CD4-positive, CD25-positive, alpha-beta regulatory T cell (primary cell): ENCODE measurements at regions not wholly inside any gene's neighbourhood (a gene's known extent, or its start where the extent isn't known, plus 50 kb on each side); places are given as distances from the start of the nearest gene placed in this dataset.

Source experiments
- ATAC-seq, 2 donors: fragments of 150-1000 bp; cut with Tn5 transposase; one replicate each; pipeline ENCODE4 v1.10.0; 2021; ENCODE audit warnings: low read depth in 2 of 2, moderate number of reproducible peaks in 2 of 2, moderate library complexity in 1 of 2
- DNase-seq, 3 donors: peaks; one replicate each; pipeline versions ENCODE4 v3.0.0 to v3.0.0-alpha.2; 2012 to 2022; ENCODE audit warnings: mixed read lengths in 1 of 3
- H3K27ac ChIP-seq: one replicate; pipeline ENCODE4 v1.7.0; 2013; ENCODE audit warnings: mild to moderate bottlenecking, low read length; ENCODE audit not compliant: insufficient read depth, poor library complexity, severe bottlenecking
- H3K27me3 ChIP-seq: one replicate; pipeline ENCODE4 v1.7.0; 2013; ENCODE audit warnings: low read length; ENCODE audit not compliant: control insufficient read depth, insufficient read depth
- H3K36me3 ChIP-seq: one replicate; pipeline ENCODE4 v1.7.0; 2013; ENCODE audit warnings: mild to moderate bottlenecking, low read length, moderate library complexity; ENCODE audit not compliant: control insufficient read depth, insufficient read depth
- H3K4me1 ChIP-seq: 2 replicates; pipeline ENCODE4 v1.7.0; 2013; ENCODE audit warnings: mild to moderate bottlenecking, low read length; ENCODE audit not compliant: insufficient read depth, control insufficient read depth, poor library complexity, severe bottlenecking
- H3K4me3 ChIP-seq: one replicate; pipeline ENCODE4 v1.7.0; 2013; ENCODE audit warnings: low read depth, mild to moderate bottlenecking, low read length, moderate library complexity
- H3K9me3 ChIP-seq, 2 experiments: 1 replicate in 1 of 2; 2 replicates in 1 of 2; pipeline ENCODE4 v1.7.0; 2013; ENCODE audit warnings: low read length in 2 of 2, mild to moderate bottlenecking in 1 of 2, moderate library complexity in 1 of 2; ENCODE audit not compliant: control insufficient read depth in 2 of 2
- H3K27ac Mint-ChIP-seq, 3 donors: one replicate each; pipeline ENCODE4 v1.8.0; 2020 to 2022; ENCODE audit warnings: mild to moderate bottlenecking in 3 of 3, mixed read lengths in 3 of 3, moderate library complexity in 2 of 3
- H3K27me3 Mint-ChIP-seq: one replicate; pipeline ENCODE4 v1.8.0; 2022; ENCODE audit warnings: mild to moderate bottlenecking, mixed read lengths
- H3K36me3 Mint-ChIP-seq: one replicate; pipeline ENCODE4 v1.8.0; 2020; ENCODE audit warnings: mixed read lengths
- H3K4me1 Mint-ChIP-seq, 4 donors: one replicate each; pipeline ENCODE4 v1.8.0; 2020 to 2022; ENCODE audit warnings: mixed read lengths in 4 of 4, mild to moderate bottlenecking in 1 of 4
- H3K4me3 Mint-ChIP-seq, 4 donors: one replicate each; pipeline ENCODE4 v1.8.0; 2020 to 2022; ENCODE audit warnings: mild to moderate bottlenecking in 4 of 4, mixed read lengths in 4 of 4, moderate library complexity in 3 of 4
- H3K9me3 Mint-ChIP-seq, 7 donors: one replicate each; pipeline ENCODE4 v1.8.0; 2020 to 2022; ENCODE audit warnings: mixed read lengths in 7 of 7, mild to moderate bottlenecking in 3 of 7, moderate library complexity in 2 of 7

DNA sequence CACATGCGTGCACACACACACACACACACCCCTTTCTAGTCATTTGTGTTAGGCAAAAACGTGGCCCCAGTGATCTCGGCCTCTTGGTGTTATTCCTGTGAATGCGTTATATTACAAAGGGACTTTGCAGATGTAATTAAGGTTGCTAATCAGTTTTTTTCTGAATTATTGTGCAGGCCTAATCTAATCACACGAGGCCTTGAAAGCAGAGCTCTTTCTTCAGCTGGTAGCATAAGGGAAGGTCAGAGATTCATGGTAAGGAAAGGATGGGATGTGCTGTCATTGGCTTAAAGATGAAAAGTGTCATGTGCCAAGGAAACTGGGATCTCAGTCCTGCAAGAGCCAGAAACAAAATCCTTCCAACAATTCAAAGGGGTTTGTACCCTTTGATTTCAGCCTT, 113.4 kb upstream of the ELAC2 start:
- no peaks in the 10 kb centered on the region for H3K27me3 Mint-ChIP-seq
- H3K4me1 ChIP-seq = no peaks in the 10 kb centered on the region
- H3K4me3 Mint-ChIP-seq = no peak overlapping the region
- no peaks in the 10 kb centered on the region for H3K27me3 ChIP-seq
- H3K4me1 Mint-ChIP-seq = no peaks in the 10 kb centered on the region
- H3K4me3 ChIP-seq = no peak overlapping the region
- DNase-seq (no peak), ATAC-seq (no peak)
- H3K27ac ChIP-seq = no peak overlapping the region
- H3K36me3 ChIP-seq = no peaks in the 10 kb centered on the region
- H3K27ac Mint-ChIP-seq = no peak overlapping the region
- no peaks in the 10 kb centered on the region for H3K36me3 Mint-ChIP-seq
- H3K9me3 Mint-ChIP-seq = peaks cover 0 to 5% (median 0%) of the 10 kb centered on the region in 7 donors
- no peaks in the 10 kb centered on the region for H3K9me3 ChIP-seq

DNA sequence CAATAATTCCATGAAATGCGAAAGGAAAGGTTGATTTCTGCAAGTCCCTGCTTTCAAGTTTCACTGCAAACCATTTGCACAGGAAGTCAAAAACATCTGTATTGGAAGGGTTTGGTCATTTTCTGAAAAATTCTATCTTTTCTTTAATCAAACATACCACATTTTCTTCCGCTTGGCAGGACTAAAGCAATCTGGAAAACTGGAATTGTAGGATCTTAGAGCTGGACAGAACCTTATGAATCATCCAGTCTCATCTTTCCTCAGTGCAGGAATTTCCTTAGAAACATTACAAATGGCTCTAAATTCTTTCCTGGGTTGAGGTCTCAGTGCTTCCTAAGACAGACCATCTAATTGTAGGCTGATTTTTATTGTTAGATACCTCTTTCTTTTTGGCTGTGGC, 111.5 kb upstream of the ELAC2 start:
- ATAC-seq (no peak), DNase-seq (no peak)
- Histone ChIP-seq H3K4me3 (no peak overlapping the region), H3K27me3 (no peaks in the 10 kb centered on the region), H3K4me1 (no peaks in the 10 kb centered on the region), H3K9me3 (no peaks in the 10 kb centered on the region), H3K36me3 (no peaks in the 10 kb centered on the region), H3K27ac (no peak overlapping the region)
- Mint-ChIP-seq H3K36me3 (no peaks in the 10 kb centered on the region), H3K4me1 (no peaks in the 10 kb centered on the region), H3K4me3 (no peak overlapping the region), H3K27ac (no peak overlapping the region), H3K9me3 (peaks cover 0 to 5% (median 0%) of the 10 kb centered on the region in 7 donors), H3K27me3 (no peaks in the 10 kb centered on the region)

DNA sequence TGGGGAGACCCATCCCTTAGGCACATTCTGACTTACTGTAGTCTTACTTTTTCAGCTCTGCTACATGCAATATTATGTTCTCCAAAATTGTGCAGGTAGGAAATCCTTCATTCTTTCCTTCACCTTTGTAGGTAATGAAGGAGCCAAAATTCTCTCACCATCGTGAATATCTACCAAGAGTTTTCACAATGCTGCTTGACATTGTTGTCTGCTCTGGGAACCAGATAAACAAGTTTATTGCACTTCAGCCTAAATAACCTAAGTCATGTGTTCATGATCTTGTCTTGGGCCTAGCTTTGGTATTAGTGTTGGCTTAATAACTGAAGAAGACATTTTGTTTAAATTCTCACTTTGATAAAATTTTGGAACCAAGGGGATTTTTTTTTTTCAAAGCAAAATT, 110.8 kb upstream of the ELAC2 start:
- Mint-ChIP-seq H3K4me1 (no peaks in the 10 kb centered on the region), H3K4me3 (no peak overlapping the region), H3K27me3 (no peaks in the 10 kb centered on the region), H3K27ac (no peak overlapping the region), H3K9me3 (peaks cover 0 to 5% (median 0%) of the 10 kb centered on the region in 7 donors), H3K36me3 (no peaks in the 10 kb centered on the region)
- no peaks in the 10 kb centered on the region for H3K9me3 ChIP-seq
- DNase-seq (no peak), ATAC-seq (no peak)
- no peak overlapping the region for H3K4me3 ChIP-seq
- no peak overlapping the region for H3K27ac ChIP-seq
- H3K36me3 ChIP-seq = no peaks in the 10 kb centered on the region
- H3K27me3 ChIP-seq = no peaks in the 10 kb centered on the region
- H3K4me1 ChIP-seq = no peaks in the 10 kb centered on the region

DNA sequence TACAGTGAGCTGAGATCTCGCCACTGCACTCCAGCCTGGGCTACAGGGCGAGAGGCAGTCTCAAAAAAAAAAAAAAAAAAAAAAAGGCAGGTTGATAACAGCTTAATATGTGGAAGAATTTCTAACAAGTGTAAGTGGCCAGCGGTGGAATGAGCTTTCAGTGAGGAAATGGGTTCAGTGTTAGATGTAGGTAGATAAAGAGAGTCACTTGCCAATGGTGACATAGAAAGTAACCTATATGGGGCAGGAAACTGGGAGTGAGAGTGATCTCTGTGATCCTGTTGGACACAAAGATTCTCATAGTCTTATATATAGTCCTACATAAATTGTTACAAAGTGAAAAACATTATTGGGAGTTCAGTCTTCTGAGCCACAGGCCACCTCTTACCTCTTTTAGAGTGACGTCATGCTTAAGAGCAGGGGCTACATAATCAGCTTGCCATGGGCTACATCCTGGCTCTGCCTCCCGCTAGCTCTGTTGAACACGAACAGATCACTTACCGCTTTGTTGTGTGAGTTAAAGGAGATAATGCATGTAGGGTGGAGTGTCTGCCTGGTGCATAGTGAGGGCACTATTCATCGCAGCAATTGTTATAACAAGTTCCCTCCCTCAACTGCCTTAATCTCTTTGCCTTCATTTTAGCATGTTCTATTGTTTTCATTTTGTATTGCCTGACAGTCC, 110.2 kb upstream of the ELAC2 start:
- Mint-ChIP-seq H3K27ac (peak overlapping the region in 1 of 3 donors; percentile 36), H3K9me3 (peaks cover 0 to 5% (median 0%) of the 10 kb centered on the region in 7 donors), H3K27me3 (no peaks in the 10 kb centered on the region), H3K4me1 (no peaks in the 10 kb centered on the region), H3K4me3 (no peak overlapping the region), H3K36me3 (no peaks in the 10 kb centered on the region)
- Histone ChIP-seq H3K4me3 (no peak overlapping the region), H3K9me3 (no peaks in the 10 kb centered on the region), H3K4me1 (no peaks in the 10 kb centered on the region), H3K27ac (no peak overlapping the region), H3K27me3 (no peaks in the 10 kb centered on the region), H3K36me3 (no peaks in the 10 kb centered on the region)
- DNase-seq = no peak
- ATAC-seq = no peak

DNA sequence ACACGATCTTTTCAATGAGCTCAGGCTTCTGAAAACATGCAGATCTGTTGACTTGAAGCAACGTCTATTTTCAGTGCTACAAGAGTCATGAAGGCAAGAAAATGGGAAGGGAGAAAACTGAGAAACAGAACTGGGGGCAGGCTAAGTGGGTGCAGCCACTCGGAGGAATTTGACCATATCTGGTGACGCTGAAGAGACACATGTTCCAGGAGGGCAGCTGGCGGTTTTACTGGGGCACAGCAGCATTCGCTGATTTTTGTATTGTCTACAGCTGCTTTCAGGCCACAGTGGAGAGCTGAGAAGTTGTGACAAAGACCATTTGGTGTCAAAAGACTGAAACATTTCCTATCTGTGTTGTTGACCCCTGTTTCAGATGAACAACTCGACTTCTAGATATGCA, 103.0 kb upstream of the ELAC2 start:
- Mint-ChIP-seq H3K4me3 (no peak overlapping the region), H3K27ac (no peak overlapping the region), H3K9me3 (peaks cover 0 to 1% (median 0%) of the 10 kb centered on the region in 7 donors), H3K36me3 (no peaks in the 10 kb centered on the region), H3K4me1 (no peaks in the 10 kb centered on the region), H3K27me3 (peaks cover 4% of the 10 kb centered on the region)
- Histone ChIP-seq H3K27ac (no peak overlapping the region), H3K27me3 (no peaks in the 10 kb centered on the region), H3K9me3 (no peaks in the 10 kb centered on the region), H3K36me3 (no peaks in the 10 kb centered on the region), H3K4me1 (no peaks in the 10 kb centered on the region), H3K4me3 (no peak overlapping the region)
- no peak for ATAC-seq
- DNase-seq = no peak

DNA sequence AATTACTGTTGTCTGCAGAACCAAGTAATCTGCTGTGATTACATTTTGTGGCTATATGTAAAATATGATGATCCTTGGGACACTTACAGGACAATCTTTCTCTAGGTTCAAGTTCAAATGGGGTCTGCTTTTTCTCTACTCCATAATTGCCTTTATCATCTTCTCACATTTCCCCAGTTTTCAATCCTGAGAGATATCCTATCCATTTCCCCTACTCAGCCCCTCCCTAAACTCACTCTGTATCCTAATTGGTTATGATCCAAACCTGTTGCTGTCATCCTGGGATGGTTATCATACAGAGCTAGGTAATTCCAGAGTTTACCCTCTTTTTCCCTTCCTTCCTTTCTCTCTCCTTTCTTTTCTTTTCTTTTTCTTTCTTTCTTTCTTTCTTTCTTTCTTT, 100.5 kb upstream of the ELAC2 start:
- no peak for ATAC-seq
- Histone ChIP-seq H3K27ac (no peak overlapping the region), H3K4me3 (no peak overlapping the region), H3K27me3 (no peaks in the 10 kb centered on the region), H3K36me3 (no peaks in the 10 kb centered on the region), H3K9me3 (no peaks in the 10 kb centered on the region), H3K4me1 (no peaks in the 10 kb centered on the region)
- H3K27ac Mint-ChIP-seq = no peak overlapping the region
- no peak overlapping the region for H3K4me3 Mint-ChIP-seq
- H3K36me3 Mint-ChIP-seq = no peaks in the 10 kb centered on the region
- peaks cover 4% of the 10 kb centered on the region for H3K27me3 Mint-ChIP-seq
- no peak for DNase-seq
- H3K9me3 Mint-ChIP-seq = peaks cover 0 to 1% (median 0%) of the 10 kb centered on the region in 7 donors
- no peaks in the 10 kb centered on the region for H3K4me1 Mint-ChIP-seq

DNA sequence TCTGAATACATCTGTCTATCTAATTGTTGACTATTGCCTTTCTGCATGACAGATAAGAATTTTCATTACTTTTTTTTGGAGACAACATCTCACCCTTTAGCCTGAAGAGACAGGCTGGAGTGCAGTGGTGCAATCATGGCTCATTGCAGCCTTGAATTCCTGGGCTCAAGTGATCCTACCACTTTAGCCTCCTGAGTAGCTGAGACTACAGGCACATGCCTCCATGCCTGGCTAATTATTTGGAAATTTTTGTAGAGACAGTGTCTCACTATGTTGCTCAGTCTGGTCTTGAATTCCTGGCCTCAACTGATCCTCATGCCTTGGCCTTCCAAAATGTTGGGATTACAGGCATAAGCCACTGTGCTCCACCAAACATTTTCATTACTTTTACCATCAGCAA, 99.8 kb upstream of the ELAC2 start:
- H3K27me3 Mint-ChIP-seq = peaks cover 4% of the 10 kb centered on the region
- Histone ChIP-seq H3K4me3 (no peak overlapping the region), H3K36me3 (no peaks in the 10 kb centered on the region), H3K4me1 (no peaks in the 10 kb centered on the region), H3K9me3 (no peaks in the 10 kb centered on the region), H3K27me3 (no peaks in the 10 kb centered on the region), H3K27ac (no peak overlapping the region)
- DNase-seq = no peak
- H3K4me3 Mint-ChIP-seq = no peak overlapping the region
- peaks cover 0 to 1% (median 0%) of the 10 kb centered on the region in 7 donors for H3K9me3 Mint-ChIP-seq
- no peaks in the 10 kb centered on the region for H3K36me3 Mint-ChIP-seq
- H3K4me1 Mint-ChIP-seq = no peaks in the 10 kb centered on the region
- no peak for ATAC-seq
- no peak overlapping the region for H3K27ac Mint-ChIP-seq

DNA sequence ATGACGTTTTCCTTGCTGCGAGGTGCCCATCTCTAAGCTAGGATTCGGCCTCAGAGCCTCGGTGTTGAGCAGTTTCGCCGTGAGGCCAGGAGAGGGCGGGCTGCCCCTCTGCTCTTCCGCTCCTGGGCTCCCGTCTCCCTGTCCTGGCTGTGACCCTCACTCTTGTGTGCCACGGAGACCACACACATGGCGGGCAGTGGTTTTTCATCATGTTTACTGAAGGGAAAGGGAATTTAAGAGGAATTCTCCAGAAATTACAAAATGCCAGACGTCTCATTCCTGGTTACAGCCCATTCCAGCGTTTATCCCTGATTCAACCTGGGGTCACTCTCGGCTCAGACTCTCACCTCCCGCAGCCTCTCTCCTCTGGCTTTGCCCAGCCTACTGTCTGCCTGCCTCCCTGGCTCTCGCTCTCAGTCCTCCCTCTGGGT, 96.8 kb upstream of the ELAC2 start:
- ATAC-seq (no peak), DNase-seq (peak in 1 of 3 donors; percentile 2)
- Histone ChIP-seq H3K27ac (no peak overlapping the region), H3K9me3 (no peaks in the 10 kb centered on the region), H3K27me3 (no peaks in the 10 kb centered on the region), H3K36me3 (no peaks in the 10 kb centered on the region), H3K4me1 (no peaks in the 10 kb centered on the region), H3K4me3 (no peak overlapping the region)
- no peaks in the 10 kb centered on the region for H3K9me3 Mint-ChIP-seq
- peaks cover 4% of the 10 kb centered on the region for H3K27me3 Mint-ChIP-seq
- no peak overlapping the region for H3K4me3 Mint-ChIP-seq
- no peaks in the 10 kb centered on the region for H3K4me1 Mint-ChIP-seq
- H3K36me3 Mint-ChIP-seq = no peaks in the 10 kb centered on the region
- H3K27ac Mint-ChIP-seq = no peak overlapping the region
